ENCODE measurements at regions not wholly inside any gene's neighbourhood (a gene's known extent, or its start where the extent isn't known, plus 50 kb on each side); places are given as distances from the start of the nearest gene placed in this dataset.

- Histone ChIP-seq H3K4me1 (ENCODE audit: control insufficient read depth, low read length) (peaks cover 3% of the 10 kb centered on the region; the same call in 1 of the 2 replicates), H3K36me3 (ENCODE audit: control insufficient read depth, low read length) (no peaks in the 10 kb centered on the region), H3K9me3 (ENCODE audit: control insufficient read depth, insufficient read depth, low read length) (no peaks in the 10 kb centered on the region), H3K27ac (ENCODE audit: low read depth, low read length) (no peak overlapping the region), H3K79me2 (ENCODE audit: control insufficient read depth, low read length) (no peaks in the 10 kb centered on the region), H3F3A (ENCODE audit: control insufficient read depth, insufficient read depth) (no peaks in the 10 kb centered on the region), H3K4me3 (ENCODE audit: low read length) (no peak overlapping the region), H3K27me3 (ENCODE audit: control insufficient read depth, low read length) (no peaks in the 10 kb centered on the region), H3K9me2 (replicated peaks; ENCODE audit: control insufficient read depth, low read length) (no peaks in the 10 kb centered on the region), H4K20me1 (ENCODE audit: control insufficient read depth, insufficient read depth, low read depth, low read length) (no peaks in the 10 kb centered on the region), H3K4me2 (ENCODE audit: low read length) (no peak overlapping the region)
- TF ChIP-seq, protein P1, sequence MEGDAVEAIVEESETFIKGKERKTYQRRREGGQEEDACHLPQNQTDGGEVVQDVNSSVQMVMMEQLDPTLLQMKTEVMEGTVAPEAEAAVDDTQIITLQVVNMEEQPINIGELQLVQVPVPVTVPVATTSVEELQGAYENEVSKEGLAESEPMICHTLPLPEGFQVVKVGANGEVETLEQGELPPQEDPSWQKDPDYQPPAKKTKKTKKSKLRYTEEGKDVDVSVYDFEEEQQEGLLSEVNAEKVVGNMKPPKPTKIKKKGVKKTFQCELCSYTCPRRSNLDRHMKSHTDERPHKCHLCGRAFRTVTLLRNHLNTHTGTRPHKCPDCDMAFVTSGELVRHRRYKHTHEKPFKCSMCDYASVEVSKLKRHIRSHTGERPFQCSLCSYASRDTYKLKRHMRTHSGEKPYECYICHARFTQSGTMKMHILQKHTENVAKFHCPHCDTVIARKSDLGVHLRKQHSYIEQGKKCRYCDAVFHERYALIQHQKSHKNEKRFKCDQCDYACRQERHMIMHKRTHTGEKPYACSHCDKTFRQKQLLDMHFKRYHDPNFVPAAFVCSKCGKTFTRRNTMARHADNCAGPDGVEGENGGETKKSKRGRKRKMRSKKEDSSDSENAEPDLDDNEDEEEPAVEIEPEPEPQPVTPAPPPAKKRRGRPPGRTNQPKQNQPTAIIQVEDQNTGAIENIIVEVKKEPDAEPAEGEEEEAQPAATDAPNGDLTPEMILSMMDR (IDR thresholded peaks at IDR 0.05; ENCODE audit: low read depth, low read length, poor library complexity, severe bottlenecking): no peak
- no peak for TF ChIP-seq EZH2phosphoT487 (IDR thresholded peaks at IDR 0.05; ENCODE audit: borderline replicate concordance, low read length)
Observed at GRCh38 chr7:36021917-36022550, 131.0 kb upstream of the EEPD1 start.

- Histone ChIP-seq H3F3A (ENCODE audit: control insufficient read depth, insufficient read depth) (no peaks in the 10 kb centered on the region), H3K27me3 (ENCODE audit: control insufficient read depth, low read length) (no peaks in the 10 kb centered on the region), H3K36me3 (ENCODE audit: control insufficient read depth, low read length) (no peaks in the 10 kb centered on the region), H3K9me2 (replicated peaks; ENCODE audit: control insufficient read depth, low read length) (no peaks in the 10 kb centered on the region), H4K20me1 (ENCODE audit: control insufficient read depth, insufficient read depth, low read depth, low read length) (no peaks in the 10 kb centered on the region), H3K4me2 (ENCODE audit: low read length) (no peak overlapping the region), H3K79me2 (ENCODE audit: control insufficient read depth, low read length) (no peaks in the 10 kb centered on the region), H3K4me1 (ENCODE audit: control insufficient read depth, low read length) (peaks cover 6% of the 10 kb centered on the region; the same call in 1 of the 2 replicates), H3K9me3 (ENCODE audit: control insufficient read depth, insufficient read depth, low read length) (no peaks in the 10 kb centered on the region), H3K27ac (ENCODE audit: low read depth, low read length) (no peak overlapping the region), H3K4me3 (ENCODE audit: low read length) (no peak overlapping the region)
- TF ChIP-seq, protein P1 (IDR thresholded peaks at IDR 0.05; ENCODE audit: low read depth, low read length, poor library complexity, severe bottlenecking): no peak
- TF ChIP-seq EZH2phosphoT487 (IDR thresholded peaks at IDR 0.05; ENCODE audit: borderline replicate concordance, low read length): no peak
Observed at GRCh38 chr7:36023033-36023560, 130.0 kb upstream of the EEPD1 start.

DNA sequence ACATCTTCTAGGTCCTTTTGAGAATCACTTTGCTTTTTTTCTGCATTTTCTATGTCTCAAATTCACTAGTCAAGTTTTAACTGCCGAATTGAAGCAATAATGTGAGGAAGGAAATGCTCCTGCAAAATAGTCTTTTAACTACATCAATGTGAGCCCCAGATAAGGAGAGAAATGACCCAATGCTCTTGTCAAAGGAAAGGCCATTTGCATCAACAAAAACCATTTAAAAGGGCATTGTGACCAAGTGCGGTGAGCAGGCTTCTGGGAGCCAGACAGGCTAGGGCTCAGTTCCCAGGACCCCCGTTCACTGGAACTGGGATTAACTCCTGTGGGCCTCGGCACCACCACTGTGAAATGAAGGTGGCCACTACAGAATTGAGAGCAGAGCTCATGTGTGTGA lies 127.9 kb upstream of the EEPD1 start:
- TF ChIP-seq EZH2phosphoT487 (IDR thresholded peaks at IDR 0.05; ENCODE audit: borderline replicate concordance, low read length): no peak
- TF ChIP-seq, protein P1 (IDR thresholded peaks at IDR 0.05; ENCODE audit: low read depth, low read length, poor library complexity, severe bottlenecking): no peak

More for the DNA sequence above, 127.9 kb upstream of the EEPD1 start:
- no peaks in the 10 kb centered on the region for H3K79me2 ChIP-seq (ENCODE audit: control insufficient read depth, low read length)
- H4K20me1 ChIP-seq (ENCODE audit: control insufficient read depth, insufficient read depth, low read depth, low read length): no peaks in the 10 kb centered on the region
- H3K4me2 ChIP-seq (ENCODE audit: low read length): no peak overlapping the region
- no peaks in the 10 kb centered on the region for H3F3A ChIP-seq (ENCODE audit: control insufficient read depth, insufficient read depth)
- H3K9me3 ChIP-seq (ENCODE audit: control insufficient read depth, insufficient read depth, low read length): no peaks in the 10 kb centered on the region
- no peaks in the 10 kb centered on the region for H3K9me2 ChIP-seq (replicated peaks; ENCODE audit: control insufficient read depth, low read length)
- H3K4me1 ChIP-seq (ENCODE audit: control insufficient read depth, low read length): peaks cover 6% of the 10 kb centered on the region; the same call in 1 of the 2 replicates
- no peak overlapping the region for H3K4me3 ChIP-seq (ENCODE audit: low read length)
- H3K36me3 ChIP-seq (ENCODE audit: control insufficient read depth, low read length): no peaks in the 10 kb centered on the region
- no peak overlapping the region for H3K27ac ChIP-seq (ENCODE audit: low read depth, low read length)
- no peaks in the 10 kb centered on the region for H3K27me3 ChIP-seq (ENCODE audit: control insufficient read depth, low read length)

Data from DOHH2 (cell line).